Ishikawa (cell line): ENCODE measurements at regions not wholly inside any gene's neighbourhood (a gene's known extent, or its start where the extent isn't known, plus 50 kb on each side); places are given as distances from the start of the nearest gene placed in this dataset.

Experiments
- CEBPB ChIP-seq: IDR thresholded peaks from 2 replicates; pipeline ENCODE4 v1.6.1; 2012
- CREB1 ChIP-seq: IDR thresholded peaks from 2 replicates; pipeline ENCODE4 v1.6.1; 2012; ENCODE audit warnings: low read depth
- EP300 ChIP-seq: IDR thresholded peaks from 2 replicates; pipeline ENCODE4 v1.6.1; 2012; ENCODE audit warnings: borderline replicate concordance
- FOXM1 ChIP-seq: IDR thresholded peaks from 2 replicates; pipeline ENCODE4 v1.6.1; 2012; ENCODE audit warnings: low read depth, borderline replicate concordance
- MAX ChIP-seq: IDR thresholded peaks from 2 replicates; pipeline ENCODE4 v1.6.1; 2012
- NFIC ChIP-seq: IDR thresholded peaks from 2 replicates; pipeline ENCODE4 v1.6.1; 2012
- RAD21 ChIP-seq: IDR thresholded peaks from 2 replicates; pipeline ENCODE4 v1.6.1; 2012; ENCODE audit warnings: low read depth
- REST ChIP-seq: IDR thresholded peaks from 2 replicates; pipeline ENCODE4 v1.6.1; 2012; ENCODE audit warnings: low read depth, mild to moderate bottlenecking
- TAF1 ChIP-seq: IDR thresholded peaks from 2 replicates; pipeline ENCODE4 v1.6.1; 2012; ENCODE audit warnings: low read depth, mild to moderate bottlenecking
- TCF12 ChIP-seq: IDR thresholded peaks from 2 replicates; pipeline ENCODE4 v1.6.1; 2012; ENCODE audit warnings: low read depth
- TEAD4 ChIP-seq: IDR thresholded peaks from 2 replicates; pipeline ENCODE4 v1.6.1; 2012
- YY1 ChIP-seq: IDR thresholded peaks from 2 replicates; pipeline ENCODE4 v1.6.1; 2012; ENCODE audit warnings: low read depth
- ZBTB7A ChIP-seq: IDR thresholded peaks from 2 replicates; pipeline ENCODE4 v1.6.1; 2012; ENCODE audit warnings: low read depth
- TF ChIP-seq, protein P1 (sequence below): IDR thresholded peaks from 2 replicates; pipeline ENCODE4 v1.6.1; 2012

DNA sequence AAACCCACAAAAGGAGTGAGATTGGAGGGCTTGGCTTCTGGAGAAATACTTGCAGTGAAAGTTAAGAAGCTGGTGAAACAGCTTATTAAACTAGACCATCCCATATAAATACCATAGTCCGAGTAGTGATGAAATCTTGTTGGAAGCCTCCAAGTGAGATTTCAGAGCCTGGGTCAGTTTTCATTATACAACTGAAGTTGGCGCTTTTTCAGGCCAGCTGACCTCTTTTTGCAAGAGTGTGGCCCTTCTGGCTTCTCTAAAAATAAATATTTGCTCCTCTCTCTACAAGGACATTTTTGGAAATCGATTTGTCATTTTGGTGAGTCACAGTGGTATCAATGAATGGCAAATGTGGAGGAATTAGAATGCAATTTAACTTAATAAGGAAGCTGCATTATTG, 51.2 kb upstream of the THRB start:
- TF ChIP-seq NFIC (no peak), REST (no peak), TCF12 (no peak), EP300 (no peak), MAX (no peak), CEBPB (no peak), TAF1 (no peak), TEAD4 (no peak), YY1 (no peak), FOXM1 (no peak), CREB1 (no peak), RAD21 (no peak), ZBTB7A (no peak)
- TF ChIP-seq, protein P1, sequence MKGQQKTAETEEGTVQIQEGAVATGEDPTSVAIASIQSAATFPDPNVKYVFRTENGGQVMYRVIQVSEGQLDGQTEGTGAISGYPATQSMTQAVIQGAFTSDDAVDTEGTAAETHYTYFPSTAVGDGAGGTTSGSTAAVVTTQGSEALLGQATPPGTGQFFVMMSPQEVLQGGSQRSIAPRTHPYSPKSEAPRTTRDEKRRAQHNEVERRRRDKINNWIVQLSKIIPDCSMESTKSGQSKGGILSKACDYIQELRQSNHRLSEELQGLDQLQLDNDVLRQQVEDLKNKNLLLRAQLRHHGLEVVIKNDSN: no peak
